ENCODE measurements at regions not wholly inside any gene's neighbourhood (a gene's known extent, or its start where the extent isn't known, plus 50 kb on each side); places are given as distances from the start of the nearest gene placed in this dataset.

- TF ChIP-seq CTCF (IDR thresholded peaks at IDR 0.05; ENCODE audit: low read length) (no peak), EZH2 (optimal IDR thresholded peaks at IDR 0.05; ENCODE audit: low read depth, low read length) (no peak), EZH2phosphoT487 (IDR thresholded peaks at IDR 0.05; ENCODE audit: low read length) (no peak)
Measured at GRCh38 chr4:124468360-124468759, 244.2 kb downstream of the ANKRD50 start.

Data from MM.1S (cell line).